A549 (cell line): ENCODE measurements at regions not wholly inside any gene's neighbourhood (a gene's known extent, or its start where the extent isn't known, plus 50 kb on each side); places are given as distances from the start of the nearest gene placed in this dataset.

Experiments used
- ATAC-seq, 2 experiments: fragments of 200-7000 bp in 1 of 2; fragments of >200 bp in 1 of 2; cut with Nextera tagmentation in 1 of 2; cut with Tn5 transposase in 1 of 2; 3 replicates each; pipeline versions ENCODE4 v1.8.0 to v1.9.1; 2018 to 2020; ENCODE audit warnings: mild to moderate bottlenecking in 1 of 2, moderate library complexity in 1 of 2
- CTCF ChIA-PET: fragments of 300-600 bp; sonication (Branson Sonifier 250); formaldehyde crosslinking; extraction: SDS; loops from one replicate; lab custom pipeline; 2021; ENCODE audit warnings: antibody characterized with exemption, inconsistent platforms; lab: Yijun Ruan, JAX
- POLR2A ChIA-PET: fragments of 350-600 bp; formaldehyde crosslinking; extraction: SDS; loops from one replicate; lab custom pipeline; 2021; ENCODE audit warnings: antibody characterized with exemption, inconsistent platforms; lab: Yijun Ruan, JAX
- DNase-seq, 2 experiments: peaks; one replicate each; pipeline versions ENCODE4 v3.0.0 to v3.0.0-alpha.2; 2011 to 2016; ENCODE audit warnings: low read depth in 1 of 2, low spot score in 1 of 2
- FAIRE-seq: peaks from 2 replicates; lab custom pipeline; 2011; peaks lifted over from hg19 to GRCh38; lab: Jason Lieb, UNC
- H3K27ac ChIP-seq, 2 experiments: fragments of >200 bp; sonication (Bioruptor Twin); formaldehyde crosslinking; 3 replicates each; pipeline ENCODE4 v1.5.1; 2016 to 2017
- H3K4me1 ChIP-seq: fragments of >200 bp; sonication (Bioruptor Twin); formaldehyde crosslinking; 3 replicates; pipeline ENCODE4 v1.6.1; 2016
- H3K4me2 ChIP-seq: fragments of >200 bp; sonication (Bioruptor Twin); formaldehyde crosslinking; 3 replicates; pipeline ENCODE4 v1.6.1; 2016
- H3K4me3 ChIP-seq: fragments of >200 bp; sonication (Bioruptor Twin); formaldehyde crosslinking; 3 replicates; pipeline ENCODE4 v1.5.1; 2016
- H3K9me3 ChIP-seq: fragments of >200 bp; sonication (Bioruptor Twin); formaldehyde crosslinking; 3 replicates; pipeline ENCODE4 v1.6.1; 2016
- ATOH8 ChIP-seq: fragments of 250-450 bp; sonication (Bioruptor Pico); IDR thresholded peaks from 2 replicates; pipeline ENCODE4 v1.5.0; 2020; ENCODE audit warnings: low read depth, mild to moderate bottlenecking, moderate library complexity
- CBX8 ChIP-seq: fragments of 200-600 bp; sonication (generic); IDR thresholded peaks from 2 replicates; pipeline ENCODE4 v1.6.1; 2016
- CHD2 ChIP-seq: fragments of 150-350 bp; IDR thresholded peaks from 2 replicates; pipeline ENCODE4 v1.6.1; 2014; ENCODE audit warnings: low read length; ENCODE audit not compliant: partially characterized antibody
- CHD4 ChIP-seq: fragments of 200-600 bp; sonication (generic); IDR thresholded peaks from 2 replicates; pipeline ENCODE4 v1.6.1; 2016; ENCODE audit warnings: antibody characterized with exemption, mild to moderate bottlenecking, borderline replicate concordance
- E2F6 ChIP-seq: IDR thresholded peaks from 2 replicates; pipeline ENCODE4 v1.6.1; 2012; ENCODE audit warnings: low read depth, borderline replicate concordance
- EHF ChIP-seq: fragments of 250-450 bp; sonication (Bioruptor Pico); IDR thresholded peaks from 2 replicates; pipeline ENCODE4 v1.5.0; 2020; ENCODE audit warnings: mild to moderate bottlenecking
- EP300 ChIP-seq, 2 experiments: fragments of >200 bp; sonication (Bioruptor Twin); formaldehyde crosslinking; IDR thresholded peaks; 2 replicates in 1 of 2; 3 replicates in 1 of 2; pipeline ENCODE4 v1.6.1; 2016 to 2017
- FOSL2 ChIP-seq, 2 experiments: fragments of 450-650 bp in 1 of 2; fragments of >200 bp in 1 of 2; sonication (Bioruptor Twin) in 1 of 2; formaldehyde crosslinking; IDR thresholded peaks; 2 replicates each; pipeline versions ENCODE4 v1.5.0 to v1.6.1; 2016 to 2020; ENCODE audit warnings: mild to moderate bottlenecking in 1 of 2, moderate library complexity in 1 of 2
- FOXS1 ChIP-seq: fragments of 250-450 bp; sonication (Bioruptor Pico); IDR thresholded peaks from 2 replicates; pipeline ENCODE4 v1.5.0; 2020; ENCODE audit warnings: mild to moderate bottlenecking, moderate library complexity
- GATA3 ChIP-seq: IDR thresholded peaks from 2 replicates; pipeline ENCODE4 v1.6.1; 2012; ENCODE audit warnings: borderline replicate concordance
- HOXA7 ChIP-seq: fragments of 250-450 bp; sonication (Bioruptor Pico); IDR thresholded peaks from 2 replicates; pipeline ENCODE4 v1.5.0; 2020; ENCODE audit warnings: mild to moderate bottlenecking, moderate library complexity
- JUN ChIP-seq, 2 experiments: fragments of >200 bp; sonication (Bioruptor Twin); formaldehyde crosslinking; IDR thresholded peaks; 2 replicates in 1 of 2; 3 replicates in 1 of 2; pipeline ENCODE4 v1.6.1; 2016 to 2017
- KDM1A ChIP-seq: fragments of 200-600 bp; sonication (generic); IDR thresholded peaks from 2 replicates; pipeline ENCODE4 v1.6.1; 2016; ENCODE audit warnings: low read depth, mild to moderate bottlenecking
- KDM5A ChIP-seq: fragments of 200-600 bp; sonication (generic); IDR thresholded peaks from 2 replicates; pipeline ENCODE4 v1.6.1; 2016; ENCODE audit warnings: antibody characterized with exemption, mild to moderate bottlenecking
- MYC ChIP-seq: IDR thresholded peaks from 2 replicates; pipeline ENCODE4 v1.6.1; 2012; ENCODE audit warnings: mild to moderate bottlenecking, inconsistent platforms, low read length, improper control_type of control experiment, borderline replicate concordance
- NR3C1 ChIP-seq: fragments of >200 bp; sonication (Bioruptor Twin); formaldehyde crosslinking; IDR thresholded peaks from 3 replicates; pipeline ENCODE4 v1.6.1; 2017
- PHF8 ChIP-seq: fragments of 200-600 bp; sonication (generic); IDR thresholded peaks from 2 replicates; pipeline ENCODE4 v1.6.1; 2016; ENCODE audit warnings: low read depth, mild to moderate bottlenecking, antibody characterized with exemption, moderate library complexity, borderline replicate concordance
- RAD21 ChIP-seq, 2 experiments: fragments of >200 bp in 1 of 2; sonication (Bioruptor Twin) in 1 of 2; formaldehyde crosslinking in 1 of 2; IDR thresholded peaks in 1 of 2; conservative IDR thresholded peaks in 1 of 2; 2 replicates in 1 of 2; 3 replicates in 1 of 2; pipeline ENCODE4 v1.6.1; 2012 to 2018; ENCODE audit warnings: inconsistent platforms in 1 of 2
- RARB ChIP-seq: fragments of 250-450 bp; sonication (Bioruptor Pico); IDR thresholded peaks from 2 replicates; pipeline ENCODE4 v1.8.0; 2021; ENCODE audit warnings: mild to moderate bottlenecking, moderate library complexity
- RCOR1 ChIP-seq: fragments of 150-350 bp; IDR thresholded peaks from 2 replicates; pipeline ENCODE4 v1.6.1; 2014; ENCODE audit warnings: antibody characterized with exemption, low read length, low read depth
- SREBF2 ChIP-seq: fragments of 450-650 bp; IDR thresholded peaks from 2 replicates; pipeline ENCODE4 v1.6.1; 2014; ENCODE audit warnings: mild to moderate bottlenecking, moderate library complexity
- TFCP2L1 ChIP-seq: fragments of 250-450 bp; sonication (Bioruptor Pico); IDR thresholded peaks from 2 replicates; pipeline ENCODE4 v1.5.0; 2021; ENCODE audit warnings: mild to moderate bottlenecking
- TP53 ChIP-seq: fragments of 250-450 bp; sonication (Bioruptor Pico); IDR thresholded peaks from 2 replicates; pipeline ENCODE4 v1.5.0; 2021; ENCODE audit warnings: mild to moderate bottlenecking, moderate library complexity
- ZFP36 ChIP-seq: fragments of 450-650 bp; IDR thresholded peaks from 2 replicates; pipeline ENCODE4 v1.6.1; 2014; ENCODE audit warnings: borderline replicate concordance; ENCODE audit not compliant: partially characterized antibody
- WGBS: methylation state at CpG from one replicate; pipeline ENCODE4 v1.1.6; 2017; ENCODE audit errors: missing lambda C conversion rate; 5-methylcytosine and 5-hydroxymethylcytosine counted together
- TF ChIP-seq, protein P1 (sequence below): IDR thresholded peaks from 2 replicates; pipeline ENCODE4 v1.6.1; 2012
- TF ChIP-seq, protein P2 (sequence below): fragments of >200 bp; sonication (Bioruptor Twin); formaldehyde crosslinking; IDR thresholded peaks from 3 replicates; pipeline ENCODE4 v1.6.1; 2016
- TF ChIP-seq, protein P3 (sequence below): fragments of 450-650 bp; IDR thresholded peaks from 2 replicates; pipeline ENCODE4 v1.6.1; 2014; ENCODE audit warnings: antibody characterized with exemption
- TF ChIP-seq, protein P4 (sequence below): fragments of 200-600 bp; sonication (generic); IDR thresholded peaks from 2 replicates; pipeline ENCODE4 v1.6.1; 2016; ENCODE audit warnings: antibody characterized with exemption, mild to moderate bottlenecking, moderate library complexity

- TF ChIP-seq ATOH8 (CRISPR knock-in tag) (no peak), FOSL2 (IDR thresholded peaks at IDR 0.05) (no peak), FOSL2 (CRISPR knock-in tag; IDR thresholded peaks at IDR 0.05) (no peak), RCOR1 (no peak), MYC (no peak)
- TF ChIP-seq, protein P1, sequence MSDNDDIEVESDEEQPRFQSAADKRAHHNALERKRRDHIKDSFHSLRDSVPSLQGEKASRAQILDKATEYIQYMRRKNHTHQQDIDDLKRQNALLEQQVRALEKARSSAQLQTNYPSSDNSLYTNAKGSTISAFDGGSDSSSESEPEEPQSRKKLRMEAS = no peak
Measured at GRCh38 chr6:151677404-151677803, 130.1 kb upstream of the ESR1 start (continued).

DNA sequence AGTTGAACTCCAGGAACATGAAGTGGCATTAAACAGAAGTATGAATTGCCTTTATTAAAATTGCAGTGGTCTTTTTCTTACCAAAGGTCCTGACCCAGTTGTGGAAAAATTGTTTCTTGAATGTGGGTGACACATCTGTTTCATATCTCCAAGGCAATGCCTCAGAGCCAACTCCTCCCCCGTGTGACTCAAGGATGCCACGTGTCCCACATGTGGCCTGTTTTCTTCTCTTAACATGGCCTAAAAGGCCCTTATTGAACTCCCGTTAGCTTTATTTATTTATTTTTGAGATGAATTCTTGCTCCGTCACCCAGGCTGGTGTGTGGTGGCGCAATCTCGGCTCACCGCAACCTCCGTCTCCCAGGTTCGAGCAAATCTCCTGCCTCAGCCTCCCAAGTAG, 128.4 kb upstream of the ESR1 start:
- FAIRE-seq = no peak
- POLR2A ChIA-PET = no interaction called here
- H3K4me3 ChIP-seq = no peak overlapping the region
- no peak overlapping the region for H3K4me2 ChIP-seq
- TF ChIP-seq JUN (IDR thresholded peaks at IDR 0.05) (no peak), CBX8 (no peak), TFCP2L1 (CRISPR knock-in tag) (no peak), PHF8 (no peak), E2F6 (no peak), CHD4 (no peak), TP53 (no peak), FOXS1 (CRISPR knock-in tag) (no peak), SREBF2 (no peak), RARB (CRISPR knock-in tag) (no peak), EP300 (IDR thresholded peaks at IDR 0.05) (no peak), RAD21 (conservative IDR thresholded peaks at IDR 0.05 in 1 of 2, IDR thresholded peaks at IDR 0.05 in 1 of 2) (no peak), NR3C1 (no peak), KDM5A (no peak), MYC (no peak), CHD2 (no peak)
- TF ChIP-seq, protein P2, sequence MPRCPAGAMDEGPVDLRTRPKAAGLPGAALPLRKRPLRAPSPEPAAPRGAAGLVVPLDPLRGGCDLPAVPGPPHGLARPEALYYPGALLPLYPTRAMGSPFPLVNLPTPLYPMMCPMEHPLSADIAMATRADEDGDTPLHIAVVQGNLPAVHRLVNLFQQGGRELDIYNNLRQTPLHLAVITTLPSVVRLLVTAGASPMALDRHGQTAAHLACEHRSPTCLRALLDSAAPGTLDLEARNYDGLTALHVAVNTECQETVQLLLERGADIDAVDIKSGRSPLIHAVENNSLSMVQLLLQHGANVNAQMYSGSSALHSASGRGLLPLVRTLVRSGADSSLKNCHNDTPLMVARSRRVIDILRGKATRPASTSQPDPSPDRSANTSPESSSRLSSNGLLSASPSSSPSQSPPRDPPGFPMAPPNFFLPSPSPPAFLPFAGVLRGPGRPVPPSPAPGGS = no peak
- TF ChIP-seq, protein P3, sequence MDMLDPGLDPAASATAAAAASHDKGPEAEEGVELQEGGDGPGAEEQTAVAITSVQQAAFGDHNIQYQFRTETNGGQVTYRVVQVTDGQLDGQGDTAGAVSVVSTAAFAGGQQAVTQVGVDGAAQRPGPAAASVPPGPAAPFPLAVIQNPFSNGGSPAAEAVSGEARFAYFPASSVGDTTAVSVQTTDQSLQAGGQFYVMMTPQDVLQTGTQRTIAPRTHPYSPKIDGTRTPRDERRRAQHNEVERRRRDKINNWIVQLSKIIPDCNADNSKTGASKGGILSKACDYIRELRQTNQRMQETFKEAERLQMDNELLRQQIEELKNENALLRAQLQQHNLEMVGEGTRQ = no peak
- TF ChIP-seq, protein P1 = no peak
- no peak overlapping the region for H3K27ac ChIP-seq
- no peaks in the 10 kb centered on the region for H3K9me3 ChIP-seq
- ATAC-seq = no peak
- H3K4me1 ChIP-seq = 0 out of 3 replicates have a peak, but pooled peaks cover 3% of the 10 kb centered on the region
- CTCF ChIA-PET = interaction anchor here (1.5 kb wide), 1 partner anchor 12 kb away, joined by 4 read pairs; no protein-coding TSS in a partner anchor
- WGBS = 91% methylated on average over 9 of the region's 9 CpGs
- no peak for DNase-seq

GRCh38 chr6:151679941-151680340, 127.5 kb upstream of the ESR1 start:
- H3K4me1 ChIP-seq = 0 out of 3 replicates have a peak, but pooled peaks cover 3% of the 10 kb centered on the region
- ATAC-seq = no peak
- TF ChIP-seq HOXA7 (CRISPR knock-in tag) = no peak
- no peak for TF ChIP-seq EHF (CRISPR knock-in tag)
- TF ChIP-seq KDM1A = no peak
- TF ChIP-seq GATA3 = no peak
- TF ChIP-seq ZFP36 = no peak
- TF ChIP-seq, protein P4, sequence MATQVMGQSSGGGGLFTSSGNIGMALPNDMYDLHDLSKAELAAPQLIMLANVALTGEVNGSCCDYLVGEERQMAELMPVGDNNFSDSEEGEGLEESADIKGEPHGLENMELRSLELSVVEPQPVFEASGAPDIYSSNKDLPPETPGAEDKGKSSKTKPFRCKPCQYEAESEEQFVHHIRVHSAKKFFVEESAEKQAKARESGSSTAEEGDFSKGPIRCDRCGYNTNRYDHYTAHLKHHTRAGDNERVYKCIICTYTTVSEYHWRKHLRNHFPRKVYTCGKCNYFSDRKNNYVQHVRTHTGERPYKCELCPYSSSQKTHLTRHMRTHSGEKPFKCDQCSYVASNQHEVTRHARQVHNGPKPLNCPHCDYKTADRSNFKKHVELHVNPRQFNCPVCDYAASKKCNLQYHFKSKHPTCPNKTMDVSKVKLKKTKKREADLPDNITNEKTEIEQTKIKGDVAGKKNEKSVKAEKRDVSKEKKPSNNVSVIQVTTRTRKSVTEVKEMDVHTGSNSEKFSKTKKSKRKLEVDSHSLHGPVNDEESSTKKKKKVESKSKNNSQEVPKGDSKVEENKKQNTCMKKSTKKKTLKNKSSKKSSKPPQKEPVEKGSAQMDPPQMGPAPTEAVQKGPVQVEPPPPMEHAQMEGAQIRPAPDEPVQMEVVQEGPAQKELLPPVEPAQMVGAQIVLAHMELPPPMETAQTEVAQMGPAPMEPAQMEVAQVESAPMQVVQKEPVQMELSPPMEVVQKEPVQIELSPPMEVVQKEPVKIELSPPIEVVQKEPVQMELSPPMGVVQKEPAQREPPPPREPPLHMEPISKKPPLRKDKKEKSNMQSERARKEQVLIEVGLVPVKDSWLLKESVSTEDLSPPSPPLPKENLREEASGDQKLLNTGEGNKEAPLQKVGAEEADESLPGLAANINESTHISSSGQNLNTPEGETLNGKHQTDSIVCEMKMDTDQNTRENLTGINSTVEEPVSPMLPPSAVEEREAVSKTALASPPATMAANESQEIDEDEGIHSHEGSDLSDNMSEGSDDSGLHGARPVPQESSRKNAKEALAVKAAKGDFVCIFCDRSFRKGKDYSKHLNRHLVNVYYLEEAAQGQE = no peak
- DNase-seq = no peak
- no peak overlapping the region for H3K4me2 ChIP-seq
- no peaks in the 10 kb centered on the region for H3K9me3 ChIP-seq
- no peak for FAIRE-seq
- no peak overlapping the region for H3K27ac ChIP-seq
- CTCF ChIA-PET = interaction anchor here (0.6 to 0.7 kb wide), 2 partner anchors 11 to 714 kb away, joined by 3 read pairs; no protein-coding TSS in a partner anchor
- WGBS = 76% methylated on average over 4 of the region's 5 CpGs
- H3K4me3 ChIP-seq = no peak overlapping the region
- POLR2A ChIA-PET = no interaction called here
